Fibroblast of lung (primary cell): ENCODE measurements at regions not wholly inside any gene's neighbourhood (a gene's known extent, or its start where the extent isn't known, plus 50 kb on each side); places are given as distances from the start of the nearest gene placed in this dataset.

Source experiments
- DNase-seq, 2 donors: peaks; one replicate each; pipeline versions ENCODE4 v3.0.0 to v3.0.0-alpha.2; 2010; ENCODE audit warnings: low read depth in 2 of 2
- H2AFZ ChIP-seq: 2 replicates; pipeline ENCODE4 v1.5.1; 2012; ENCODE audit warnings: low read length, control low read depth, inconsistent platforms
- H3K27ac ChIP-seq: 2 replicates; pipeline ENCODE4 v1.5.1; 2011; ENCODE audit warnings: low read length, control low read depth; ENCODE audit not compliant: insufficient read depth
- H3K27me3 ChIP-seq: 2 replicates; pipeline ENCODE4 v1.5.1; 2011; ENCODE audit warnings: mild to moderate bottlenecking, low read length; ENCODE audit not compliant: control insufficient read depth, insufficient read depth
- H3K36me3 ChIP-seq: 2 replicates; pipeline ENCODE4 v1.5.1; 2011; ENCODE audit warnings: low read length; ENCODE audit not compliant: control insufficient read depth, insufficient read depth
- H3K4me1 ChIP-seq: 2 replicates; pipeline ENCODE4 v1.5.1; 2011; ENCODE audit warnings: low read length; ENCODE audit not compliant: control insufficient read depth, insufficient read depth; ENCODE audit errors: extremely low read depth
- H3K4me2 ChIP-seq: 2 replicates; pipeline ENCODE4 v1.5.1; 2011; ENCODE audit warnings: low read length, control low read depth; ENCODE audit not compliant: insufficient read depth; ENCODE audit errors: extremely low read depth
- H3K4me3 ChIP-seq, 4 experiments: fragments of 200-600 bp in 1 of 4; sonication (generic) in 1 of 4; replicated peaks in 1 of 4; 2 replicates each; pipeline ENCODE4 v1.5.1; 2011 to 2016; ENCODE audit warnings: low read length in 4 of 4, low read depth in 3 of 4, mild to moderate bottlenecking in 3 of 4, control low read depth in 2 of 4, inconsistent platforms in 1 of 4, mixed read lengths in 1 of 4; ENCODE audit not compliant: insufficient read depth in 1 of 4; ENCODE audit errors: control extremely low read depth in 1 of 4
- H3K79me2 ChIP-seq: 2 replicates; pipeline ENCODE4 v1.5.1; 2012; ENCODE audit warnings: mild to moderate bottlenecking, low read length, inconsistent platforms; ENCODE audit not compliant: control insufficient read depth, insufficient read depth
- H3K9ac ChIP-seq: 2 replicates; pipeline ENCODE4 v1.5.1; 2011; ENCODE audit warnings: mild to moderate bottlenecking, low read length, control low read depth; ENCODE audit not compliant: insufficient read depth
- H3K9me3 ChIP-seq: 2 replicates; pipeline ENCODE4 v1.5.1; 2012; ENCODE audit warnings: low read depth, low read length; ENCODE audit not compliant: control insufficient read depth, insufficient read depth
- H4K20me1 ChIP-seq: 2 replicates; pipeline ENCODE4 v1.5.1; 2011; ENCODE audit warnings: low read length; ENCODE audit not compliant: control insufficient read depth, insufficient read depth; ENCODE audit errors: extremely low read depth
- CTCF ChIP-seq, 2 donors: IDR thresholded peaks in 1 of 2; conservative IDR thresholded peaks in 1 of 2; 1 replicate in 1 of 2; 2 replicates in 1 of 2; pipeline ENCODE4 v1.5.1; 2011 to 2012; ENCODE audit warnings: low read length in 2 of 2, control low read depth in 1 of 2, inconsistent platforms in 1 of 2, low read depth in 1 of 2, mild to moderate bottlenecking in 1 of 2
- EZH2 ChIP-seq: IDR thresholded peaks from 2 replicates; pipeline ENCODE4 v1.5.1; 2012; ENCODE audit warnings: low read length, control low read depth, mild to moderate bottlenecking; ENCODE audit errors: missing control alignments

DNA sequence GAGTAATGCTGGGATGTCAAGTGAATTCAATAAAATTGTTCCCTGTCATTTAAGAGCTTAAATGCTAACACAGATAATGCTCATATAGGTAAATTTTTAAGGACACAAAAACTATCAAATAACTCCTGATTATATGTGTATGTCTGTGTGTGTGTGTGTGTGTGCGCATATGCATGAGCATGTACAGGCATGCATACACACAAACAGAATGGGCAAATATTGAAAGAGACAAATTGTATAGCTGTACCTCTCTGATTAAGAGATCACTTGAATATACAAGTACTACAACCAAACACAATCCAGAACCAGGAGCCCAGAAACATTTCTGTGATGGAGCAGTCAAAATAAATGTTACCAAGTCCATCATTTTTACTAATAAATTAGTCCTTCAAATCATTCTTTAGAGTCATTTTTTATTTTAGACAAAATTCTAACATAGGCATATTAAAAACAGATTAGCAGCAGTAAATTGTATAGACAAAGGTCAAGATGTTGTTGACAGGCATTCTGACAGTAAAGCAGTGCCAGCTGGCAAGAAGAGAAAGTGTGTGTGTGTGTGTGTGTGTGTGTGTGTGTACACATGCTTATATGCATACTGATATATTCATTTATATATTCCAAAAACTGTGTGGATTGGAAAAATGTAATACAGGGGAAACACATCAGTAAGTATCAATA lies 145.3 kb downstream of the CD47 start:
- no peak for DNase-seq
- TF ChIP-seq EZH2 (no peak), CTCF (conservative IDR thresholded peaks at IDR 0.05 in 1 of 2, IDR thresholded peaks at IDR 0.05 in 1 of 2; ENCODE audit: low read depth in 1 of 2, low read length in 2 of 2) (no peak)
- no peak overlapping the region for H3K9ac ChIP-seq

DNA sequence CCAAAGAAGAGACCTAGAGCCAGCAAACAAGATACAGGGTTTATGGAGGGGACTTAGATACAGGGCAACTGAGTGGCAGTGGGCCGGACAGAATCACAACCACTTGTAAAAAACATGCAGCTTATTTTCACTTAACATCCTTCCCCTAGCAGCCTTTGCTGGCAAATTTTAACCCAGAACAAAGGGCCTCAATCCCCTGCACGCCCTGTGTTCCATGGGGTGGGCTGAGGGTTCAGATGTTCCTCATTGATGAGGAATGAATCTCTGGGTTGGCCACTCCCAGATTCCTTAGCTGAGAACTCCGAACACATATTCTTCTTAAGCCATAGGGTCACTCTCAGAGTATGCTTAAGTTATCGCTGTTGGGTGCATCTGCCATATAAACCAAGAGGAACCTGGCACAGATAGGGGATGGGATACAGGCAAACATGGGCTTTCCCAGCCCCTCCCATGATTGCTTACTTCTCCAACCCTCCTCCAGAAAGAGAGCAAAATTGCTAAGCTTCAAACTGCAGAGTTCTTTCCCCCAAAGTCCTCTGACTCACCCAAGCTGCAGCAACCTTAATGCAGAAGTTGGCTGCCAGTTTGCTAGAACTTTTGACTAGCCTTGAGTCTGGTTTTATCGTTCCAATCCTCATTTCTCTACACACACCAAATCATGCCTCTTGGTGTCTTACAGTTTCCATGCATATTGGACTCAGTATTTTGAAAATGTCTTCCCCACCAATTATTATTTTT lies 146.9 kb downstream of the CD47 start:
- peak in 1 of 2 donors; percentile 42 for DNase-seq
- Histone ChIP-seq H2AFZ (no peak overlapping the region), H3K9me3 (no peaks in the 10 kb centered on the region), H3K79me2 (no peaks in the 10 kb centered on the region), H3K4me1 (no peaks in the 10 kb centered on the region), H3K4me2 (no peak overlapping the region), H3K4me3 (no peak overlapping the region), H3K27me3 (no peaks in the 10 kb centered on the region), H3K36me3 (no peaks in the 10 kb centered on the region), H3K27ac (no peak overlapping the region), H4K20me1 (no peaks in the 10 kb centered on the region), H3K9ac (no peak overlapping the region)
- TF ChIP-seq EZH2: no peak
- TF ChIP-seq CTCF (conservative IDR thresholded peaks at IDR 0.05 in 1 of 2, IDR thresholded peaks at IDR 0.05 in 1 of 2; ENCODE audit: low read depth in 1 of 2, low read length in 2 of 2): no peak

More for the DNA sequence above, 145.3 kb downstream of the CD47 start:
- Histone ChIP-seq H3K36me3 (no peaks in the 10 kb centered on the region), H3K4me2 (no peak overlapping the region), H3K27me3 (no peaks in the 10 kb centered on the region), H4K20me1 (no peaks in the 10 kb centered on the region), H3K9me3 (no peaks in the 10 kb centered on the region), H2AFZ (no peak overlapping the region), H3K79me2 (no peaks in the 10 kb centered on the region), H3K27ac (no peak overlapping the region), H3K4me3 (no peak overlapping the region), H3K4me1 (no peaks in the 10 kb centered on the region)

- no peak overlapping the region for H3K4me3 ChIP-seq
- no peak overlapping the region for H3K4me2 ChIP-seq
- H3K9me3 ChIP-seq: no peaks in the 10 kb centered on the region
- H3K9ac ChIP-seq: no peak overlapping the region
- no peaks in the 10 kb centered on the region for H3K36me3 ChIP-seq
- DNase-seq: no peak
- H3K79me2 ChIP-seq: no peaks in the 10 kb centered on the region
- no peaks in the 10 kb centered on the region for H3K4me1 ChIP-seq
- H3K27ac ChIP-seq: no peak overlapping the region
- H2AFZ ChIP-seq: no peak overlapping the region
- no peak for TF ChIP-seq CTCF (conservative IDR thresholded peaks at IDR 0.05 in 1 of 2, IDR thresholded peaks at IDR 0.05 in 1 of 2; ENCODE audit: low read depth in 1 of 2, low read length in 2 of 2)
- no peak for TF ChIP-seq EZH2
- no peaks in the 10 kb centered on the region for H4K20me1 ChIP-seq
- no peaks in the 10 kb centered on the region for H3K27me3 ChIP-seq
Observed at GRCh38 chr3:107942951-107943749, 147.7 kb downstream of the CD47 start.
